ENCODE measurements at regions not wholly inside any gene's neighbourhood (a gene's known extent, or its start where the extent isn't known, plus 50 kb on each side); places are given as distances from the start of the nearest gene placed in this dataset.

GRCh38 chr3:124407260-124407659, 323.0 kb upstream of the UMPS start:
- DNase-seq (ENCODE audit: low read depth in 2 of 2) = no peak

- DNase-seq (ENCODE audit: low read depth in 2 of 2) = no peak
Measured at GRCh38 chr3:124409650-124410275, 320.5 kb upstream of the UMPS start.

GRCh38 chr3:124410471-124410870, 319.8 kb upstream of the UMPS start:
- DNase-seq (ENCODE audit: low read depth in 2 of 2) = no peak

- DNase-seq (ENCODE audit: low read depth in 2 of 2) = no peak
Measured at GRCh38 chr3:124411728-124412127, 318.5 kb upstream of the UMPS start.

- DNase-seq (ENCODE audit: low read depth in 2 of 2) = no peak
Measured at GRCh38 chr3:124412644-124413043, 317.6 kb upstream of the UMPS start.

- DNase-seq (ENCODE audit: low read depth in 2 of 2) = no peak
Measured at GRCh38 chr3:124413393-124413792, 316.9 kb upstream of the UMPS start.

GRCh38 chr3:124413989-124414598, 316.2 kb upstream of the UMPS start:
- no peak for DNase-seq (ENCODE audit: low read depth in 2 of 2)

GRCh38 chr3:124415446-124415960, 314.7 kb upstream of the UMPS start:
- no peak for DNase-seq (ENCODE audit: low read depth in 2 of 2)

- no peak for DNase-seq (ENCODE audit: low read depth in 2 of 2)
Measured at GRCh38 chr3:124419303-124419702, 310.9 kb upstream of the UMPS start.

GRCh38 chr3:124420392-124420791, 309.9 kb upstream of the UMPS start:
- no peak for DNase-seq (ENCODE audit: low read depth in 2 of 2)

GRCh38 chr3:124422805-124423204, 307.4 kb upstream of the UMPS start:
- no peak for DNase-seq (ENCODE audit: low read depth in 2 of 2)

- DNase-seq (ENCODE audit: low read depth in 2 of 2) = no peak
Measured at GRCh38 chr3:124424396-124424795, 305.9 kb upstream of the UMPS start.

- no peak for DNase-seq (ENCODE audit: low read depth in 2 of 2)
Measured at GRCh38 chr3:124425972-124426371, 304.3 kb upstream of the UMPS start.

GRCh38 chr3:124428372-124429128, 301.7 kb upstream of the UMPS start:
- no peak for DNase-seq (ENCODE audit: low read depth in 2 of 2)

GRCh38 chr3:124429129-124429815, 301.0 kb upstream of the UMPS start:
- no peak for DNase-seq (ENCODE audit: low read depth in 2 of 2)

- no peak for DNase-seq (ENCODE audit: low read depth in 2 of 2)
Measured at GRCh38 chr3:124431331-124431994, 298.8 kb upstream of the UMPS start.

GRCh38 chr3:124434176-124434575, 296.1 kb upstream of the UMPS start:
- no peak for DNase-seq (ENCODE audit: low read depth in 2 of 2)

GRCh38 chr3:124435467-124435866, 294.8 kb upstream of the UMPS start:
- no peak for DNase-seq (ENCODE audit: low read depth in 2 of 2)

GRCh38 chr3:124438813-124439212, 291.4 kb upstream of the UMPS start:
- no peak for DNase-seq (ENCODE audit: low read depth in 2 of 2)

GRCh38 chr3:124439603-124440002, 290.6 kb upstream of the UMPS start:
- no peak for DNase-seq (ENCODE audit: low read depth in 2 of 2)

GRCh38 chr3:124441766-124442165, 288.5 kb upstream of the UMPS start:
- no peak for DNase-seq (ENCODE audit: low read depth in 2 of 2)

- no peak for DNase-seq (ENCODE audit: low read depth in 2 of 2)
Measured at GRCh38 chr3:124442463-124442862, 287.8 kb upstream of the UMPS start.

All from stimulated activated CD8-positive, alpha-beta memory T cell treated with anti-CD3 and anti-CD28 coated beads, Interleukin-7, amount 100 ng/mL, for 4 hours (primary cell).